Erythroblast (primary cell): ENCODE measurements at regions not wholly inside any gene's neighbourhood (a gene's known extent, or its start where the extent isn't known, plus 50 kb on each side); places are given as distances from the start of the nearest gene placed in this dataset.

Source experiments
- DNase-seq, 2 experiments: peaks; one replicate each; lab custom pipeline; 2025; lab: John Stamatoyannopoulos, UW
- GATA1 ChIP-seq: IDR thresholded peaks from 2 replicates; pipeline ENCODE4 v1.6.1; 2011; ENCODE audit warnings: low read depth, mild to moderate bottlenecking, control low read depth, low read length, moderate library complexity
- POLR2A ChIP-seq: IDR thresholded peaks from 2 replicates; pipeline ENCODE4 v1.6.1; 2011; ENCODE audit warnings: mild to moderate bottlenecking, low read length

DNA sequence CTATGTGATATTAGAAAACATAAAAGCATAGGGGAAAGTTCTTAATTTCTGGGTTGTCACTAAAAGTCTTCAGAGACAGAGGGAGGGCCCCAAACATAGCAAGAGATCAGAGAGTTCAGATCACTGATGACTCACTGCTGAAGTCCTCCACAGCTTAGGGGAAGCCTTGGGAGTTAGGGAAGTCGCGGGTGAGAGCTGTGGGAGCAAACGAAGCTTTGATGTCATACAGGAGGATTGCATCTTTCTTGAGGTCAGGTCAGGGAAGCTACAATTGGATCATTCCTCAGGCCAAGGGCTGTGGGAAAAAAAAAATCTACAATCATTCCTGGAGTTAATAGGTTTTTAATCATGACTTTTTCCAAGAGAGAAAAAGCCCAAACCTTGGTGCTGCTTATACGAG is 96.2 kb downstream of the COPS8 start:
- TF ChIP-seq POLR2A, result no peak
- no peak for TF ChIP-seq GATA1
- DNase-seq, result no peak

DNA sequence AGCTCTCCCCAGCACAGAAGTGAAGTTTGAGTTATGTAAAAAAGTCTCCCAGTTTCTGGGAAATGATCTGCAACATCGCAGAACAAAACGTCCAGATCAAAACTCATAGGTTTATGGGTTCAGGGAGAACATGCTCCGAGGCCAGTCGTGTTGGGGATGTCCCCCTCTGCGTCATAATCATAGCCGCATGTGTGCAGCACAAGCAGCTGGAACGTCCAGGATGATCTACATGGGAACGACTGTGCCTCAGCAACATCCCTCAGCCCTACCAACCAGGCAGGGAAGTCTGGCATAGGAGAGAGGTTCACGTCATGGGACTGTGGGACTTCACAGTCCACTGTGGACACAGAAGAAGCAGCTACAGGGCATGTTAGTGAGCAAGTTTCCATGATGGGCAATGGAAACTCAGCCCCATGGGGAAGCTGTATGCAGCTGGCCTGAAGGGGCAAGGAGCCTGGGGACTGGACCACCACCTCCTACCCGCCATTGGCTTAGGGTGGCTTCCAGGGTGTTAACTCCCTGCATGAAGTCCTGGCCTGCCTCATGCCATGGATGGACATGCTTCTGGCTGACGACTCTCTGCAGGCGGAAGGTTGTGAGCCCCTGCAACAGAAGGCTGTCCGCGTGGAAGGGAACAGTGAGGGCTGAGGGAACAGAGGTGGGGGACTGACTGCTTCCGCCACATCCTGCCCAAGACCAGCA is 96.9 kb downstream of the COPS8 start:
- no peak for TF ChIP-seq GATA1
- no peak for TF ChIP-seq POLR2A
- DNase-seq, result no peak

DNA sequence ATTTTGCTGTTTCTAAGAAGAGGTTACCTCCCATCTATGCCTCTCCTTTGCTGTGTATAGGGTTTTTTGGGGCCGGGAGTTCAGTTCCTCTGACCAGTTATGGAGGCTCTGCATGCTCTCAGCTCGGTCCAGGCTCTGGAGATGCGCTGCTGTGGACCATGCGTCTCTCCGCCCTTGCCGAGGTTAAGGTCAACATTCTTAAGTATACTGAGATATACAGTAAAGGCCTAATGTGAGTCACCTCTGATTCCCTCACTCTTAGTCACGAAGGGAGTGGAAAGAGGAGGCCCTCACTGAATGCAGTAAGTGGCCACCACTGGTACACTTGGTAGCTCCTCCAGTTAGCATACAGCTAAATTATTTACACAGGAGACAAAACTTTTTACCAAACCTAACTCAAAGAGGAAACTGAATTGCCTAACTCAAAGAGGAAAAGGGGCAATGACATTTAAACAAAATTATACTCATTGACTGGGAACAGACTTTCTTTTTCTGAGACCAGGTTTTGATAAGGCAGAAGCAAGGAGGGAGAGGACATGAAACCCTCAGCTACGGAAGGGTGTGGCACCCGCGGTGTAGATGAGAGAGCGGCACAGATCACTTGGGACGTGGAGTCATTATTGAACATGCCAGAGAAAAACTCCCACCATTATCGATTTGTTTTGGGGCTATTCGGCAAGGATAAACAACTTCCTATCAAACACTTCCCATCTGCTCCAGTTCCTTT is 98.7 kb downstream of the COPS8 start:
- DNase-seq, result no peak
- TF ChIP-seq GATA1 (no peak), POLR2A (no peak)

DNA sequence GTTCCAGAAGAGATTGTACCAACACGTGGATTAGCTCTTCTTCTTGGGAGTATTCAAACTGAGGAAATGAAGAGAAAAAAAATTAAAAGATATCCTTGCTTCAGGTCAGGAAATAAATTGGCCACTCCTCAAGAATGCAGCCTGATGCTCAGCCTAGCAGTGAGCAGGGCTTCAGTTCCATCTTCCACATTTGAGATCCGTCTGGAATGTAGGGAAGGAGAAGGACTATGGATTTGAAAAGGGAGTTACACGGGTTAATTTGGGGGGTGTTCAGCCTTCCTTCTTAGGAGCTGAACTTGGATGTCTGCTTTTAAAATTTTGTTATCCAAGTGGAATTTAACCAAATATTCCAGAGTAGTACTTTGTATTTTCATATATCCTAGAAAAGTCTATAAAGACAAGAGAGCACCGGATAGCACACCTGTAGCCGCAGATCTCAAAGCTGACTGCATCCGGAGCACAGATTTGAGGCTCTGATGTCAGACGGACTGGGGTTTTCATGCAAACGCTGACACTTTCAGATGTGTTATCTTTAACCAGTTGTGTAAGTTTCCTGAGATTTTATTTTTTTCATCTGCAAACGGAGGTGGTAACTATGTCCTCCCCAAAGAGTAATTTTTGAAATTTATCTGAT is 99.3 kb downstream of the COPS8 start:
- TF ChIP-seq POLR2A (no peak), GATA1 (no peak)
- DNase-seq, result no peak

DNA sequence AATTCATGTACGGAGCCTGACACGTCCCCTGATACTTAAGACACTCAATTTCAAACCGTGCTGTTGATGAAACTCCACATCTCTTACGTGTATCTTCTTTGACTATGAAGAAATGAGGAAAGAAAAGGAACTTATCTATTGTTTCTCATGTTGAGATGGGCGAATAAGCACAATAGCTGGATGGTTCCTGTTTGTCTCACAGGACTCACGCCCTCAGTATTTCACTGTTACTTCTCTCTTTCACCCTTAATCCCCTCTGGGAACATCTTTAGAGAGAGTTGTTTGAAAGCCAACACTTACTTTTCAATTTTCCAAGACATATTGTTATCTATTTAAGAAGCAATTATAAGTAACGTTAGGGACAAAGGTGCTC is 99.8 kb downstream of the COPS8 start:
- DNase-seq, result no peak
- TF ChIP-seq POLR2A (no peak), GATA1 (no peak)

DNA sequence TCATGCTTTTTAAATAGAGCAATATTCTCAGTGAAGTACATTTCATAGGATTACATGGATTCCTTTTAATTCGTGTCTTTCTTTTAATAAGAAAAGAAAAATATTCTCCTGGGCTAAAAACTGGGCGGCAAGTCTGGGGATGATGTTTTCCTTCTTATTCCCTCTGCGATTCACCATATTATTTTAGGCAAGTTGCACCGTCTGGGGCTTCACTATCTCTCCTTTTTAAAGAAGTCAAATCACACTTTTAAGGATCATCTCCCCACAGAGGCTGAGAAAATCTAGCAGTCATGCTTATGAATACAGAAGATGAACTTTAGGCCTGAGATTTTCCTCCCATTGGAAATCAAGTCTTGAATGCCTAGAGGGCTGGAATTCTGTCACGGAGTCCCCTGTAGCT is 104.1 kb downstream of the COPS8 start:
- TF ChIP-seq GATA1, result no peak

DNA sequence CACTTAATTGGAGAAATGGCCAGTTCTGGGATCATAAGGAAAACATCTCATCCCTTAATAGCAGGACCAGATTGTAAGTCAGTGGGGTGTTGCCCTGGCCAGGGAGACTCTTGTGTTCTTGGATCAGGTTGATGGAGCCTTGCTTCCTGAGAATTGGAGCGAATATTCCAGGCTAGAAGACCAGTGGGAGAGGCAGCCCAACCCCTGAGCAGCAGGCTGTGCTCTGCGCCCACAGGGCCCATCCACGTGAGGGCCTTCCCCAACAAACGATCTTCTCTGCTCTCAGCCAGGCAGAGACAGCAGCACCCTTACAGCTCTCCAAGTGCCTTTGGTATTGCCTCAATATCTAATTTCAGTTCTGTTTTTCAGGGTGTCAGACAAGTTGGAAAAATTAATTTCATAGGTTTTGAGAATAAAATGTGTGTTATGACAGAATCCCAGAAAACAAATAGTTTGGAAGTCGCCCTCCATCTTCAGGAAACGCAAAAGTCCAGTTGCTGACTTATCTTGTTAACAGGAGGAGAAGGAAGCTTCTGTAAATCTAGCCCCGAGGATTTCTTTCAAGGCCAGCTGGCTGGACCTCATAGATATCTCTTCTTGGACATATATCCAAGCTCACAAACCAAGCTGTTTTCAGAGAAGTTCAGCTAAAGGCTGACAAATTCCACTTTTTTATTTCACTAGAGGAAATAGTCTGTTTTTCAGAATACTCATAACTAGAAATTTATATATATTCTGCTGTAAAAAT is 105.5 kb downstream of the COPS8 start:
- no peak for TF ChIP-seq GATA1
- TF ChIP-seq POLR2A, result no peak
- DNase-seq, result no peak

More for the DNA sequence above, 104.1 kb downstream of the COPS8 start:
- no peak for DNase-seq

DNA sequence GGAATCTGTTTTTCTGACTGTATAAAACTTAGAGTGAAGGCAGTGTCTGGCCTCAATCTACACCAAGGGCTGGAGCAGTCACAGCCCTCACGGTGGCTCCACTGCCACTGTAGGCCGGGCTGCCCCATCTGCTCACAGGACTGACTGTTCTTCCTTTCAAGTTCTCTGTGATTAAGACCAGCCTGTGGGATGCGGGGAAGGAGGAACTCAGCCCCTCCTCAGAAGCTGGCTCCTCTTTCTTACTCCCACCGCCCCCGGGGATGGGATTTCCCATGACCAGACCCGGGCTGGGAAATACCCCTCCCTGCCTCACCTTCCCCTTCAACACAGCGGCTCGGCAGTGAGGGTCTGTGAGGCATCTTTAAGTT is 106.0 kb downstream of the COPS8 start:
- TF ChIP-seq POLR2A (no peak), GATA1 (no peak)
- no peak for DNase-seq

DNA sequence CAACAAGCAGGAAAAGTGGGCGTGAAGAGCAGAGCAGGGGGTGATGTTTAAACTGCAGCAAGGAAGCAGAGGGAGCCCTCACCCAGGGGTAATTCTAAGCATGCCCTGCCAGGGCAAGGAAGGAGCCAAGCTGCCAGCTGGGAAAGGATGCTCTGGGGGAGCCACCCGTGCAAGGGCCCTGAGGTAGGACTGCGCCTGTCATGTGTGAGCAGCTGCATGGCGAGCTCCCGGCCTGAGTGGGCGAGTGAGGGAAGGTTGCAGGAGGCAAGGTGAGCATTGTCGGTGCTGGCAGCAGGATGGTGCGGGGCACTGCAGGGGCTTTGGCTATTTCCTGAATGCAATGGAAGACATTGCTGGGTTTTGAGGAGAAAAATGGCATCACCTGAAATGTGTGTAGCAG is 107.2 kb downstream of the COPS8 start:
- DNase-seq, result no peak
- TF ChIP-seq GATA1 (no peak), POLR2A (no peak)

DNA sequence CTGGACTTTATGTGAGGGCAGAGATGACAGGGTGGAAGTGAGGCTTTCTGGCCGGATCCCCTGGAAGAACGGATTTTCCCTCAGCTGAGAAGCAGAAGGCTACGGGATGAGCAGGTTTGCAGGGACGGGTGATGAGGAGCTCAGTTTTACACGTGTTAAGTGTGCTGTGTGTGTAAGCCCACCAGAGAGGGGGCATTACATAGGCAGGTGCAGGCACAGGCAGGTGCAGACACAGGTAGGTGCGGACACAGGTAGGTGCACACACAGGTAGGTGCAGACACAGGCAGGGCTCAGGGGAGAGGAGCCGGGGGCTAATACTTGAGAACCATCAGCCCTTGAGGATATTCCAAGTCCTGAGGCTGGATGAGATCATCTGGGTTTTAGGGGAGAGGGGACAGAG is 107.7 kb downstream of the COPS8 start:
- TF ChIP-seq GATA1 (no peak), POLR2A (no peak)

DNA sequence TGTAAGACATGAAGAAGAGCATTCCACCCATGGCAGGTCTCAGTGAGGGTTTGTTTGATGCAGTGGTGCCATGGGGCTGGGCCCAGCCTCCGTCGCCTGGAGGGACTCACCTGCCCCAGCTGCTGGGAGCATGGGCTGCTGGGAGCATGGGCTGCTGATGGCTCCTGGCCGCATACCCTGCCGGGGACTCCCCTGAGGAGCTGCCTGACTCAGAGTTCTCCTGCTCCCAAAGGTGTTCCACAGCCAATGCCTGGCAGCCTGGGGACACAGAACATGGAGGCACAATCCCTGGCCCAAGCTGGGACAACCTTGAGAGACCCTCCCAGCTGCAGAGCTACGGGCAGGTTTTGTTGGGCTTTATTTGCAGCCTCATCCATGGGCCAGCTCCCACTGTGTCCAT is 108.4 kb downstream of the COPS8 start:
- TF ChIP-seq GATA1, result no peak
- TF ChIP-seq POLR2A, result no peak
- no peak for DNase-seq

More for the DNA sequence above, 107.7 kb downstream of the COPS8 start:
- DNase-seq, result no peak

DNA sequence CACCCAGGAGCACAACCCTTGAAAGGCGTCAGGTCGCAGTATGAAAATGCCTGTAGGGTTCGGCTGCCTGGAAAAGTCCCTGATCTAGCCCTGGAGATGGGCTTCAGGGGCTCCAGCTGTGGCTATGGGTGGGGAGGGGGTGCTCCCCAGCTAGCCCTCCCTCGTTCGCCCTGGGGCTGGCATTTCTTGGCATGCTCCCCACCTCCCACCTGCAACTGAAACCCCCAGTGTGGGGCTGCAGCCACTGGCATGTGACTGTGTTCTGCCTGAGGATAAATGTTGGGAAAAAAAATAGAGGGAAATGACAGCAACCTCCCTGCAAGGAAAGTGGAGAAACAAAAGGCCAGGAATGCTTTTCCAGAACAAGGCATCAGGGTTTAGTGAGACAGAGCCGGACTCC is 109.2 kb downstream of the COPS8 start:
- TF ChIP-seq GATA1 (no peak), POLR2A (no peak)
- no peak for DNase-seq

DNA sequence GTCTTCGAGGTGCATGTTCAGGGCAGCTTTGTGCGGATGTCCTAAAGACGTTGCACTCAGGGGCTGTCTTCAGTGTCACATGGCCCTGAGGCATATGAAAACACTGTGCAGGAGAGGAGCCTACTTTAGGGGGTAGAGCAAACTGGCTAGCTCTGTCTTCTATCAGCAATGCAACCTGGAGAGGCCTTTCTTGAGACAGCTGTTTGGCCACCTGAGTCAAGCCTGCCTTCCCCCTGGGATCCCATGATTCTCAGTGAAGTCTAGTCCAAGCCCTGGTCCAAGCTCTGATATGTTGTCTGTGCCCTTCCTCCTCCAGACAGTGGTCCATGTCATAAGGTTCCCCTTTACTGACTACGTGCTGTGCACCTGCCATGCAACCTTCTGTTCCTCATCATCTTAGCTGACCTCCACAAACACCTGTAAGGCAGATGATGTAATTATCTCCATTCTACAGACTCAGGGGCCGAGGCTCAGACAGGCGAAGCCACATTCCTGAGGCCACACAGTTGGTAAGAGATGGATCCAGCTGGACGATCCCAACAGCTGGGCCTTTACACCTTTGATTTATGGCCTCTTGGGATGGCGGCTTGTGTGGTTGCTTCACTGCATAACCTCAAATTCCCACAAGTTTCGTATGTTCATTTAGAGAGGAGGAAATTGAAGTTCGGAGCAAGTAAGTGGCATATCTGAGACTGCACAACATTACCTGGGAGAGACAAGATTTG is 109.9 kb downstream of the COPS8 start:
- DNase-seq, result no peak
- no peak for TF ChIP-seq POLR2A
- no peak for TF ChIP-seq GATA1

DNA sequence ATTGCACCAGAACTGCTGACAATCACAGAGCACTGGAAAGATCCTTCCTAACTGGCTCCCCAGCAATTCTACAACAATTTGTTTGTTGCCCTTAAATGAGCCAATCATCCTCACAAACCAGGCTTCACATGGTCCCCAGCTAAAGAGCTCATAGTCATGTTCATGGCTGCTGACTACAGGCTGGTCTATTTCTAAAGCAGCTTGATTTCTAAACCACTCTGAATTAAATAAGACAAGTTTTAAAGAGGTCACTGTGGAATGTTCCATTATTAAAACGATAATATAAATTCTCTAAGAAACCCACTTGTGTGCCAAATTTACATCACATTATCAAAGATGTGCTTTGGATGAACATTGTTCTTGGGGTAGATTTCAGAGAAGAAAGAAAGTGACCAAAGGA is 110.7 kb downstream of the COPS8 start:
- no peak for TF ChIP-seq POLR2A
- TF ChIP-seq GATA1, result no peak
- DNase-seq, result no peak
